ENCODE measurements at regions not wholly inside any gene's neighbourhood (a gene's known extent, or its start where the extent isn't known, plus 50 kb on each side); places are given as distances from the start of the nearest gene placed in this dataset.
A peak's percentile ranks its signal among the peaks of the same experiment; 100 is the strongest.
"Not testable (repeated sequence)": the region's sequence is repeated elsewhere in the genome, so short reads cannot be mapped to it uniquely, and the experiment has no call there.

DNA sequence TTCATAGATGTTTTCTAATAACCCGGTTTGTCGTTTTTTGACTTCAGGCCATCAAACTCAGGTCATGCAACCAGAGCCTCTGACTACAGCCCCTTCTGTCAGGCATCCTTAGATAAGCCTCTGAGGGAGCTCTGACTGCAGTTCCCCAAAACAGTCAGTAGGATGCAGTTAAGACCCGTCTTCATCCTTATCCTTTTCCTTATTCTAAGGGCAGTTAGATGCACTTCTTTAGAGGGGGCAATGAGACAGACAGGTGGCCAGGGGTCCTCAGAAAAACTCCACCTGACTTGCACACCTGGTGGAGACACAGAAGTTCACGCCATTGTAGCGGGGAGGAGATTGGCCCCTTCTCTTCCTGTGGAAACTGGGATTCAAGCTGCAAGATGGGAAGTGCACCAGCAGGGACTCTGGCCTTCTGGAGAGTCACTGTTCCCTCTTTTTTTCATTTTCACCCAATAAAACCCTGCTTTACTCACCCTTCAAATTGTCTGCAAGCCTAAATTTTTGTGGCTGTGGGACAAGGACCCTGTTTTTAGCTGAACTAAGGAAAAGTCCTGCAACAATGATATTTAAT is 104.8 kb upstream of the TFPI start:
- no peaks in the 10 kb centered on the region for H3K36me3 ChIP-seq (ENCODE audit: control insufficient read depth in 4 of 4, insufficient read depth in 3 of 4, low read depth in 1 of 4, low read length in 3 of 4)
- peaks cover 0 to 5% (median 0%) of the 10 kb centered on the region in 4 donors for H3K27me3 ChIP-seq (ENCODE audit: control insufficient read depth in 4 of 4, insufficient read depth in 4 of 4, low read length in 3 of 4)
- peak; percentile 17 to 41 for TF ChIP-seq RAD21 (IDR thresholded peaks at IDR 0.05)
- TF ChIP-seq, protein P1, sequence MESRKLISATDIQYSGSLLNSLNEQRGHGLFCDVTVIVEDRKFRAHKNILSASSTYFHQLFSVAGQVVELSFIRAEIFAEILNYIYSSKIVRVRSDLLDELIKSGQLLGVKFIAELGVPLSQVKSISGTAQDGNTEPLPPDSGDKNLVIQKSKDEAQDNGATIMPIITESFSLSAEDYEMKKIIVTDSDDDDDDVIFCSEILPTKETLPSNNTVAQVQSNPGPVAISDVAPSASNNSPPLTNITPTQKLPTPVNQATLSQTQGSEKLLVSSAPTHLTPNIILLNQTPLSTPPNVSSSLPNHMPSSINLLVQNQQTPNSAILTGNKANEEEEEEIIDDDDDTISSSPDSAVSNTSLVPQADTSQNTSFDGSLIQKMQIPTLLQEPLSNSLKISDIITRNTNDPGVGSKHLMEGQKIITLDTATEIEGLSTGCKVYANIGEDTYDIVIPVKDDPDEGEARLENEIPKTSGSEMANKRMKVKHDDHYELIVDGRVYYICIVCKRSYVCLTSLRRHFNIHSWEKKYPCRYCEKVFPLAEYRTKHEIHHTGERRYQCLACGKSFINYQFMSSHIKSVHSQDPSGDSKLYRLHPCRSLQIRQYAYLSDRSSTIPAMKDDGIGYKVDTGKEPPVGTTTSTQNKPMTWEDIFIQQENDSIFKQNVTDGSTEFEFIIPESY (IDR thresholded peaks at IDR 0.05), result no peak
- TF ChIP-seq, protein P2, sequence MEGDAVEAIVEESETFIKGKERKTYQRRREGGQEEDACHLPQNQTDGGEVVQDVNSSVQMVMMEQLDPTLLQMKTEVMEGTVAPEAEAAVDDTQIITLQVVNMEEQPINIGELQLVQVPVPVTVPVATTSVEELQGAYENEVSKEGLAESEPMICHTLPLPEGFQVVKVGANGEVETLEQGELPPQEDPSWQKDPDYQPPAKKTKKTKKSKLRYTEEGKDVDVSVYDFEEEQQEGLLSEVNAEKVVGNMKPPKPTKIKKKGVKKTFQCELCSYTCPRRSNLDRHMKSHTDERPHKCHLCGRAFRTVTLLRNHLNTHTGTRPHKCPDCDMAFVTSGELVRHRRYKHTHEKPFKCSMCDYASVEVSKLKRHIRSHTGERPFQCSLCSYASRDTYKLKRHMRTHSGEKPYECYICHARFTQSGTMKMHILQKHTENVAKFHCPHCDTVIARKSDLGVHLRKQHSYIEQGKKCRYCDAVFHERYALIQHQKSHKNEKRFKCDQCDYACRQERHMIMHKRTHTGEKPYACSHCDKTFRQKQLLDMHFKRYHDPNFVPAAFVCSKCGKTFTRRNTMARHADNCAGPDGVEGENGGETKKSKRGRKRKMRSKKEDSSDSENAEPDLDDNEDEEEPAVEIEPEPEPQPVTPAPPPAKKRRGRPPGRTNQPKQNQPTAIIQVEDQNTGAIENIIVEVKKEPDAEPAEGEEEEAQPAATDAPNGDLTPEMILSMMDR (IDR thresholded peaks at IDR 0.05; ENCODE audit: low read depth, low read length, missing input control), result peak; percentile 19
- no peak overlapping the region for H3K9ac ChIP-seq (ENCODE audit: low read depth in 1 of 2, low read length in 2 of 2)
- no peaks in the 10 kb centered on the region for H3K9me3 ChIP-seq (ENCODE audit: control insufficient read depth in 4 of 4, low read length in 3 of 4)
- H3K4me1 ChIP-seq (ENCODE audit: control insufficient read depth in 4 of 4, insufficient read depth in 4 of 4, low read length in 3 of 4), result no peaks in the 10 kb centered on the region
- no peak overlapping the region for H3K4me3 ChIP-seq (ENCODE audit: low read depth in 1 of 3, low read length in 3 of 3)
- H3K27ac ChIP-seq (ENCODE audit: low read depth in 1 of 2, low read length in 2 of 2), result no peak overlapping the region
- 33% methylated on average over 5 of the region's 5 CpGs for WGBS
- DNase-seq (ENCODE audit: low spot score), result no peak

DNA sequence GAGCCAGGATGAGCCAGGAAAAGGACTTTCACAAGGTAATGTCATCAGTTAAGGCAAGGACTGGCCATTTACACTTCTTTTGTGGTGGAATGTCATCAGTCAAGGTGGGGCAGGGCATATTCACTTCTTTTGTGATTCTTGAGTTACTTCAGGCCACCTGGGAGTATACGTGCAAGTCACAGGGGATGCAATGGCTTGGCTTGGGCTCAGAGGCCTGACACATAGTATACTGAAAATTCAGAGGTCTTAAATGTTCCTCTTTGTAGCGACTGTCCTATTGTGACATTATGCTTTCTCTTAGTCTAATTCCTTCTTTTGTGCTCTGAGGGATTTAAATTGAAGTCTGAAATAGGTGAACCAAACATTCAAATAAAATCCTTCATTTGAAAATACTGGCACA is 121.8 kb upstream of the TFPI start:
- H3K4me3 ChIP-seq (ENCODE audit: low read depth in 1 of 3, low read length in 3 of 3); H3K36me3 ChIP-seq (ENCODE audit: control insufficient read depth in 4 of 4, insufficient read depth in 3 of 4, low read depth in 1 of 4, low read length in 3 of 4); DNase-seq (ENCODE audit: low spot score); H3K9ac ChIP-seq (ENCODE audit: low read depth in 1 of 2, low read length in 2 of 2); H3K9me3 ChIP-seq (ENCODE audit: control insufficient read depth in 4 of 4, low read length in 3 of 4); H3K27ac ChIP-seq (ENCODE audit: low read depth in 1 of 2, low read length in 2 of 2); H3K4me1 ChIP-seq (ENCODE audit: control insufficient read depth in 4 of 4, insufficient read depth in 4 of 4, low read length in 3 of 4); H3K27me3 ChIP-seq (ENCODE audit: control insufficient read depth in 4 of 4, insufficient read depth in 4 of 4, low read length in 3 of 4): not testable (repeated sequence)
- 83% methylated on average over 2 of the region's 2 CpGs for WGBS

DNA sequence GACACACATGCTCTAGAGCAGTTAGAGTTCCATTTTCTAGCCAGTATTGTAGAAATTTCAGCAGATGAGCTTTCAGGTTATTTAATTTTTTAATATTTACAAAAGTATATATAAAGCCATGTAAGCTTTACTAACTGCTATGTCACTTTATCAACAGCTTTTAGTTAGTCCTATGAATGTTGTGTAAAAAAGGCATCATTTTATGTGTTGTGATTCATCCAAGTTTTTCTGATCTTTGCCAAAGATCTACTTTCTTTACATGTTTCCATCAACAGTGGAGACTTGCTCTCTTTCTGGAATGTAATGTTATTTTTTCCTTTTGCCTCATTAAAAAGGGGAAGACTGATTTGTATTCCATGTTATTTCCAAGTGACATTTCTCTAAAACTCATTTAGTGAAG is 125.2 kb upstream of the TFPI start:
- TF ChIP-seq, protein P3, sequence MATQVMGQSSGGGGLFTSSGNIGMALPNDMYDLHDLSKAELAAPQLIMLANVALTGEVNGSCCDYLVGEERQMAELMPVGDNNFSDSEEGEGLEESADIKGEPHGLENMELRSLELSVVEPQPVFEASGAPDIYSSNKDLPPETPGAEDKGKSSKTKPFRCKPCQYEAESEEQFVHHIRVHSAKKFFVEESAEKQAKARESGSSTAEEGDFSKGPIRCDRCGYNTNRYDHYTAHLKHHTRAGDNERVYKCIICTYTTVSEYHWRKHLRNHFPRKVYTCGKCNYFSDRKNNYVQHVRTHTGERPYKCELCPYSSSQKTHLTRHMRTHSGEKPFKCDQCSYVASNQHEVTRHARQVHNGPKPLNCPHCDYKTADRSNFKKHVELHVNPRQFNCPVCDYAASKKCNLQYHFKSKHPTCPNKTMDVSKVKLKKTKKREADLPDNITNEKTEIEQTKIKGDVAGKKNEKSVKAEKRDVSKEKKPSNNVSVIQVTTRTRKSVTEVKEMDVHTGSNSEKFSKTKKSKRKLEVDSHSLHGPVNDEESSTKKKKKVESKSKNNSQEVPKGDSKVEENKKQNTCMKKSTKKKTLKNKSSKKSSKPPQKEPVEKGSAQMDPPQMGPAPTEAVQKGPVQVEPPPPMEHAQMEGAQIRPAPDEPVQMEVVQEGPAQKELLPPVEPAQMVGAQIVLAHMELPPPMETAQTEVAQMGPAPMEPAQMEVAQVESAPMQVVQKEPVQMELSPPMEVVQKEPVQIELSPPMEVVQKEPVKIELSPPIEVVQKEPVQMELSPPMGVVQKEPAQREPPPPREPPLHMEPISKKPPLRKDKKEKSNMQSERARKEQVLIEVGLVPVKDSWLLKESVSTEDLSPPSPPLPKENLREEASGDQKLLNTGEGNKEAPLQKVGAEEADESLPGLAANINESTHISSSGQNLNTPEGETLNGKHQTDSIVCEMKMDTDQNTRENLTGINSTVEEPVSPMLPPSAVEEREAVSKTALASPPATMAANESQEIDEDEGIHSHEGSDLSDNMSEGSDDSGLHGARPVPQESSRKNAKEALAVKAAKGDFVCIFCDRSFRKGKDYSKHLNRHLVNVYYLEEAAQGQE (IDR thresholded peaks at IDR 0.05), result no peak
- H3K4me3 ChIP-seq (ENCODE audit: low read depth in 1 of 3, low read length in 3 of 3), result no peak overlapping the region
- H3K4me1 ChIP-seq (ENCODE audit: control insufficient read depth in 4 of 4, insufficient read depth in 4 of 4, low read length in 3 of 4), result no peaks in the 10 kb centered on the region
- no peak overlapping the region for H3K27ac ChIP-seq (ENCODE audit: low read depth in 1 of 2, low read length in 2 of 2)
- no peaks in the 10 kb centered on the region for H3K27me3 ChIP-seq (ENCODE audit: control insufficient read depth in 4 of 4, insufficient read depth in 4 of 4, low read length in 3 of 4)
- no peak overlapping the region for H3K9ac ChIP-seq (ENCODE audit: low read depth in 1 of 2, low read length in 2 of 2)
- H3K36me3 ChIP-seq (ENCODE audit: control insufficient read depth in 4 of 4, insufficient read depth in 3 of 4, low read depth in 1 of 4, low read length in 3 of 4), result no peaks in the 10 kb centered on the region
- DNase-seq (ENCODE audit: low spot score), result no peak
- H3K9me3 ChIP-seq (ENCODE audit: control insufficient read depth in 4 of 4, low read length in 3 of 4), result no peaks in the 10 kb centered on the region

Measured in liver (tissue), 8 donors.